ENCODE measurements at regions not wholly inside any gene's neighbourhood (a gene's known extent, or its start where the extent isn't known, plus 50 kb on each side); places are given as distances from the start of the nearest gene placed in this dataset.

DNA sequence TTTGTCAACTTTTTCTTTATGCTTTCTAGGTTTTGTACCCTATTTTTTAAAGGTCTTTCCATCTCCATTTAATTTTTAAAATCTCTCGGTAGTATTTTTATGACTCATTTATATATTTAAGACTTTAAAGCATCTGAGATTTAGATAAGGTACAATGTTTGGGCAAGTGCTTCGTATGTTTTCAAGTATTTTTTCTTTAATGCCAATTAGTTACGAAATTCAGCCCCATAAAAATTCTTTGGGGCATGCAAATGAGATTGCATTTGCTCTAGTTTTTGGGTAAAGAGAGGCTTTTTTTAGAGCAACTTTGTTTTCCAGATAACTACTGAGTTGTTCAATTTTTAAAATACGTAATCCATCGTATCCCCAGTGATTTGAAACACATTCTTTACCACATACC is 65.3 kb upstream of the CRHR1 start:
- Histone ChIP-seq H3K4me3 (no peak overlapping the region), H3K4me1 (no peaks in the 10 kb centered on the region), H3K27me3 (peaks cover 53% of the 10 kb centered on the region), H3K27ac (no peak overlapping the region), H3K9me3 (no peaks in the 10 kb centered on the region), H3K36me3 (no peaks in the 10 kb centered on the region)
- no peak for TF ChIP-seq POLR2AphosphoS5 (IDR thresholded peaks at IDR 0.05)
- TF ChIP-seq POLR2A (IDR thresholded peaks at IDR 0.05): no peak
- TF ChIP-seq, protein P1, sequence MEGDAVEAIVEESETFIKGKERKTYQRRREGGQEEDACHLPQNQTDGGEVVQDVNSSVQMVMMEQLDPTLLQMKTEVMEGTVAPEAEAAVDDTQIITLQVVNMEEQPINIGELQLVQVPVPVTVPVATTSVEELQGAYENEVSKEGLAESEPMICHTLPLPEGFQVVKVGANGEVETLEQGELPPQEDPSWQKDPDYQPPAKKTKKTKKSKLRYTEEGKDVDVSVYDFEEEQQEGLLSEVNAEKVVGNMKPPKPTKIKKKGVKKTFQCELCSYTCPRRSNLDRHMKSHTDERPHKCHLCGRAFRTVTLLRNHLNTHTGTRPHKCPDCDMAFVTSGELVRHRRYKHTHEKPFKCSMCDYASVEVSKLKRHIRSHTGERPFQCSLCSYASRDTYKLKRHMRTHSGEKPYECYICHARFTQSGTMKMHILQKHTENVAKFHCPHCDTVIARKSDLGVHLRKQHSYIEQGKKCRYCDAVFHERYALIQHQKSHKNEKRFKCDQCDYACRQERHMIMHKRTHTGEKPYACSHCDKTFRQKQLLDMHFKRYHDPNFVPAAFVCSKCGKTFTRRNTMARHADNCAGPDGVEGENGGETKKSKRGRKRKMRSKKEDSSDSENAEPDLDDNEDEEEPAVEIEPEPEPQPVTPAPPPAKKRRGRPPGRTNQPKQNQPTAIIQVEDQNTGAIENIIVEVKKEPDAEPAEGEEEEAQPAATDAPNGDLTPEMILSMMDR (IDR thresholded peaks at IDR 0.05): no peak
- TF ChIP-seq EP300 (IDR thresholded peaks at IDR 0.05; ENCODE audit: low read depth): no peak
- 37 to 54% methylated on average over 5 of the region's 5 CpGs for WGBS, 2 donors (ENCODE audit: low coverage in 1 of 2)
- in situ Hi-C loops (cut with MboI; ENCODE audit: low pct_ligation_motif_present in 1 of 4, low pct_unique_long_range_greater_than_20kb in 1 of 4, low sequenced_read_pairs in 3 of 4): no loop called here
- no peak for DNase-seq
- intact Hi-C loops (cut with DNase I; ENCODE audit: low total_unique reads): loop anchor here (10.0 kb wide), 1 partner anchor 64 kb away; no protein-coding TSS in a partner anchor

DNA sequence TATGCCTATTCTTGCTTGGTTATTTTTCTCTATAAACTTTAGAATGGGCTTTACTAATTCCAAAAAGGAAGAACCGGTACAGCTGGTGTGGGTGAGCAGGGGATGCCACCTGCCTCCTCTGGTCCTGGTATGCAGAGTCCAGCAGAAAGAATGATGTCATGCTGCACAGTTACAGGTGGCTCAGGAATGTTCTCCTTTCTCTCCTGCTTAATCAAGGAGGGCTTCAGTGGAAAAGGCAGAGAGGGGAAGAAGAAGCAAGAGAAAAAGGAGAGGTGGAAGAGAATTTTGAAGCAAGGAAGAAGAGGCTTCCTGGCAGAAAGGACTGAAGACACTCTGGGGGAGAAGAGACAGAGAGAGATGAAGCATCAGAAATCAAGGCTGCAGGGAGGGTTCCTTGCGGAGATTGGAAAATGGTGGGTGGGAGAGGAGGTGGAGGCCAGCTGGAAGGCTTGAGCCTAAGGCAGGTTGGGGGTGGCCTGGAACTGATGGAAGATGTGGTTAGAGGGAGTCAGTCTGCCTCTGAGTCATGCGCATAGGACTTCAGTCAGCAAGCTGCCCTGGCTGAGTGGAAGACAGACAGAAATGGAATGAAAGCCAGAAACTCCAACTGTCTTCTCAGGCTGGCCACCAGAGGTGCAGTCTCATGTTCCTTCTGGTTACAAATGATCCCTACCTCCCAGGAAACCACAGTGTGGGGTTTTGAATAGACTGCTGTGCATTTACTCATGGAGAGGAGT is 64.6 kb upstream of the CRHR1 start:
- WGBS, 2 donors (ENCODE audit: low coverage in 1 of 2): 61 to 67% methylated on average over 2 to 3 of the region's 3 CpGs

GRCh38 chr17:45720386-45720785 is 63.7 kb upstream of the CRHR1 start:
- intact Hi-C loops (cut with DNase I; ENCODE audit: low total_unique reads): no loop called here
- TF ChIP-seq EP300 (IDR thresholded peaks at IDR 0.05; ENCODE audit: low read depth) (no peak), POLR2AphosphoS5 (IDR thresholded peaks at IDR 0.05) (no peak), POLR2A (IDR thresholded peaks at IDR 0.05) (no peak)
- TF ChIP-seq, protein P1 (IDR thresholded peaks at IDR 0.05): no peak
- no peaks in the 10 kb centered on the region for H3K4me1 ChIP-seq
- H3K4me3 ChIP-seq: no peak overlapping the region
- no peak overlapping the region for H3K27ac ChIP-seq
- H3K36me3 ChIP-seq: no peaks in the 10 kb centered on the region
- DNase-seq: no peak
- H3K9me3 ChIP-seq: no peaks in the 10 kb centered on the region
- H3K27me3 ChIP-seq: peaks cover 53% of the 10 kb centered on the region
- whole genome bisulfite sequencing, 2 donors (ENCODE audit: low coverage in 1 of 2): 75 to 86% methylated on average over 3 to 11 of the region's 11 CpGs
- in situ Hi-C loops (cut with MboI; ENCODE audit: low pct_ligation_motif_present in 1 of 4, low pct_unique_long_range_greater_than_20kb in 1 of 4, low sequenced_read_pairs in 3 of 4): no loop called here

More for the DNA sequence above, 64.6 kb upstream of the CRHR1 start:
- intact Hi-C loops (cut with DNase I; ENCODE audit: low total_unique reads) (loop anchor here (10.0 kb wide), 1 partner anchor 65 kb away; no protein-coding TSS in a partner anchor), in situ Hi-C loops (cut with MboI; ENCODE audit: low pct_ligation_motif_present in 1 of 4, low pct_unique_long_range_greater_than_20kb in 1 of 4, low sequenced_read_pairs in 3 of 4) (no loop called here)
- Histone ChIP-seq H3K4me1 (no peaks in the 10 kb centered on the region), H3K36me3 (no peaks in the 10 kb centered on the region), H3K27me3 (peaks cover 58% of the 10 kb centered on the region), H3K27ac (no peak overlapping the region), H3K4me3 (no peak overlapping the region), H3K9me3 (no peaks in the 10 kb centered on the region)
- no peak for TF ChIP-seq EP300 (IDR thresholded peaks at IDR 0.05; ENCODE audit: low read depth)
- TF ChIP-seq POLR2A (IDR thresholded peaks at IDR 0.05): no peak
- TF ChIP-seq POLR2AphosphoS5 (IDR thresholded peaks at IDR 0.05): no peak
- TF ChIP-seq, protein P1 (IDR thresholded peaks at IDR 0.05): no peak
- no peak for DNase-seq

DNA sequence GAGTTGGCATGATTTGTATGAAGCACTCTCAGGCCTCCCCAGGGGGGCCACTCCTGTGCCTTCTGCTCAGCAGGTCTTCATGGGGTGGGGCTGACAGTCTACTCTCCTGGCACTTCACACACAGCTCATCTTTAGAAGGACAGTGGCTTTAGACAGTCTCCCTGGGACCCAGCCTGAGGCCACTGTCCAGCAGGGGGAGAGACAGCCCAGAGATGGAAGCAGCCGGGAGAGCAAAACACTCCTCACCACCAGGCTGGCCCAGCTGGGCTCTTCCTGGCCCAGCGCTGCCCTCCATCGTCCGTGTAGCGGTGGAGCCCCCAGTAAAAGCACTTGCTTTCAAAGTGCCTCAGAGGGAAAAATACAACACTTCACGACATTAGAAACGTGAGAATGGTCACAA is 62.0 kb upstream of the CRHR1 start:
- TF ChIP-seq POLR2AphosphoS5 (IDR thresholded peaks at IDR 0.05): no peak
- no peak for TF ChIP-seq POLR2A (IDR thresholded peaks at IDR 0.05)
- no peak for TF ChIP-seq EP300 (IDR thresholded peaks at IDR 0.05; ENCODE audit: low read depth)
- TF ChIP-seq, protein P1 (IDR thresholded peaks at IDR 0.05): no peak
- in situ Hi-C loops (cut with MboI; ENCODE audit: low pct_ligation_motif_present in 1 of 4, low pct_unique_long_range_greater_than_20kb in 1 of 4, low sequenced_read_pairs in 3 of 4): no loop called here
- 22 to 41% methylated on average over 4 to 7 of the region's 7 CpGs for WGBS, 2 donors (ENCODE audit: low coverage in 1 of 2)
- H3K9me3 ChIP-seq: no peaks in the 10 kb centered on the region
- peaks cover 50% of the 10 kb centered on the region for H3K27me3 ChIP-seq
- H3K4me3 ChIP-seq: no peak overlapping the region
- intact Hi-C loops (cut with DNase I; ENCODE audit: low total_unique reads): no loop called here
- no peak overlapping the region for H3K27ac ChIP-seq
- H3K36me3 ChIP-seq: no peaks in the 10 kb centered on the region
- DNase-seq: no peak
- H3K4me1 ChIP-seq: no peaks in the 10 kb centered on the region

Measured in transverse colon (tissue), 4 donors.